ENCODE measurements at regions not wholly inside any gene's neighbourhood (a gene's known extent, or its start where the extent isn't known, plus 50 kb on each side); places are given as distances from the start of the nearest gene placed in this dataset.
"Not testable (repeated sequence)": the region's sequence is repeated elsewhere in the genome, so short reads cannot be mapped to it uniquely, and the experiment has no call there.

- intact Hi-C loops (cut with micrococcal nuclease): no loop called here
- Mint-ChIP-seq H3K9me3 (ENCODE audit: unreplicated experiment) (no peaks in the 10 kb centered on the region), H3K4me1 (ENCODE audit: insufficient read depth, unreplicated experiment) (no peaks in the 10 kb centered on the region), H3K4me3 (ENCODE audit: unreplicated experiment) (no peak overlapping the region), H3K36me3 (ENCODE audit: insufficient read depth, unreplicated experiment) (no peaks in the 10 kb centered on the region), H3K27ac (ENCODE audit: low read depth, unreplicated experiment) (no peak overlapping the region), H3K27me3 (ENCODE audit: insufficient read depth, unreplicated experiment) (no peaks in the 10 kb centered on the region)
- CTCF ChIA-PET: interaction anchor here (0.5 kb wide), 1 partner anchor 218 kb away, joined by 3 read pairs; no protein-coding TSS in a partner anchor
- no peak for TF ChIP-seq CTCF (IDR thresholded peaks at IDR 0.05; ENCODE audit: unreplicated experiment)
- POLR2A ChIA-PET: no interaction called here
- BruUV-seq (replicated peaks): no TSS peak
- DNase-seq (ENCODE audit: unreplicated experiment): no peak
These were observed 79.9 kb downstream of the MRPL57 start for GRCh38 chr13:21256351-21256761.

GRCh38 chr13:21256891-21257290 lies 80.4 kb downstream of the MRPL57 start:
- no peaks in the 10 kb centered on the region for H3K27me3 Mint-ChIP-seq (ENCODE audit: insufficient read depth, unreplicated experiment)
- ChIA-PET POLR2A (no interaction called here), CTCF (no interaction called here)
- H3K4me1 Mint-ChIP-seq (ENCODE audit: insufficient read depth, unreplicated experiment): no peaks in the 10 kb centered on the region
- no peaks in the 10 kb centered on the region for H3K9me3 Mint-ChIP-seq (ENCODE audit: unreplicated experiment)
- H3K4me3 Mint-ChIP-seq (ENCODE audit: unreplicated experiment): no peak overlapping the region
- H3K36me3 Mint-ChIP-seq (ENCODE audit: insufficient read depth, unreplicated experiment): no peaks in the 10 kb centered on the region
- intact Hi-C loops (cut with micrococcal nuclease): no loop called here
- DNase-seq (ENCODE audit: unreplicated experiment): no peak
- no TSS peak for BruUV-seq (replicated peaks)
- H3K27ac Mint-ChIP-seq (ENCODE audit: low read depth, unreplicated experiment): no peak overlapping the region
- no peak for TF ChIP-seq CTCF (IDR thresholded peaks at IDR 0.05; ENCODE audit: unreplicated experiment)

GRCh38 chr13:21259571-21260455 lies 83.4 kb downstream of the MRPL57 start:
- ChIA-PET CTCF (interaction anchor here (0.5 kb wide), 1 partner anchor 17 kb away, joined by 3 read pairs; no protein-coding TSS in a partner anchor), POLR2A (no interaction called here)
- Mint-ChIP-seq H3K27me3 (ENCODE audit: insufficient read depth, unreplicated experiment) (no peaks in the 10 kb centered on the region), H3K27ac (ENCODE audit: low read depth, unreplicated experiment) (no peak overlapping the region), H3K9me3 (ENCODE audit: unreplicated experiment) (no peaks in the 10 kb centered on the region), H3K36me3 (ENCODE audit: insufficient read depth, unreplicated experiment) (no peaks in the 10 kb centered on the region), H3K4me1 (ENCODE audit: insufficient read depth, unreplicated experiment) (no peaks in the 10 kb centered on the region), H3K4me3 (ENCODE audit: unreplicated experiment) (no peak overlapping the region)
- DNase-seq (ENCODE audit: unreplicated experiment): no peak
- no peak for TF ChIP-seq CTCF (IDR thresholded peaks at IDR 0.05; ENCODE audit: unreplicated experiment)
- BruUV-seq (replicated peaks): no TSS peak
- intact Hi-C loops (cut with micrococcal nuclease): no loop called here

- H3K4me1 Mint-ChIP-seq (ENCODE audit: insufficient read depth, unreplicated experiment); POLR2A ChIA-PET; CTCF ChIA-PET; H3K27ac Mint-ChIP-seq (ENCODE audit: low read depth, unreplicated experiment); H3K36me3 Mint-ChIP-seq (ENCODE audit: insufficient read depth, unreplicated experiment); H3K9me3 Mint-ChIP-seq (ENCODE audit: unreplicated experiment); H3K4me3 Mint-ChIP-seq (ENCODE audit: unreplicated experiment); BruUV-seq (replicated peaks); H3K27me3 Mint-ChIP-seq (ENCODE audit: insufficient read depth, unreplicated experiment); intact Hi-C loops (cut with micrococcal nuclease); DNase-seq (ENCODE audit: unreplicated experiment): not testable (repeated sequence)
These were observed 84.3 kb downstream of the MRPL57 start for GRCh38 chr13:21260561-21261290.

GRCh38 chr13:21261487-21262216 lies 85.2 kb downstream of the MRPL57 start:
- H3K9me3 Mint-ChIP-seq (ENCODE audit: unreplicated experiment); H3K27me3 Mint-ChIP-seq (ENCODE audit: insufficient read depth, unreplicated experiment); BruUV-seq (replicated peaks); H3K4me3 Mint-ChIP-seq (ENCODE audit: unreplicated experiment); DNase-seq (ENCODE audit: unreplicated experiment); H3K4me1 Mint-ChIP-seq (ENCODE audit: insufficient read depth, unreplicated experiment); POLR2A ChIA-PET; H3K36me3 Mint-ChIP-seq (ENCODE audit: insufficient read depth, unreplicated experiment); CTCF ChIA-PET; H3K27ac Mint-ChIP-seq (ENCODE audit: low read depth, unreplicated experiment); intact Hi-C loops (cut with micrococcal nuclease): not testable (repeated sequence)

GRCh38 chr13:21263909-21264308 lies 87.5 kb downstream of the MRPL57 start:
- intact Hi-C loops (cut with micrococcal nuclease); H3K36me3 Mint-ChIP-seq (ENCODE audit: insufficient read depth, unreplicated experiment); CTCF ChIA-PET; H3K27ac Mint-ChIP-seq (ENCODE audit: low read depth, unreplicated experiment); POLR2A ChIA-PET; H3K4me1 Mint-ChIP-seq (ENCODE audit: insufficient read depth, unreplicated experiment); DNase-seq (ENCODE audit: unreplicated experiment); H3K27me3 Mint-ChIP-seq (ENCODE audit: insufficient read depth, unreplicated experiment); BruUV-seq (replicated peaks); H3K4me3 Mint-ChIP-seq (ENCODE audit: unreplicated experiment); H3K9me3 Mint-ChIP-seq (ENCODE audit: unreplicated experiment): not testable (repeated sequence)

All from MCF 10A (cell line).